ENCODE measurements at regions not wholly inside any gene's neighbourhood (a gene's known extent, or its start where the extent isn't known, plus 50 kb on each side); places are given as distances from the start of the nearest gene placed in this dataset.

DNA sequence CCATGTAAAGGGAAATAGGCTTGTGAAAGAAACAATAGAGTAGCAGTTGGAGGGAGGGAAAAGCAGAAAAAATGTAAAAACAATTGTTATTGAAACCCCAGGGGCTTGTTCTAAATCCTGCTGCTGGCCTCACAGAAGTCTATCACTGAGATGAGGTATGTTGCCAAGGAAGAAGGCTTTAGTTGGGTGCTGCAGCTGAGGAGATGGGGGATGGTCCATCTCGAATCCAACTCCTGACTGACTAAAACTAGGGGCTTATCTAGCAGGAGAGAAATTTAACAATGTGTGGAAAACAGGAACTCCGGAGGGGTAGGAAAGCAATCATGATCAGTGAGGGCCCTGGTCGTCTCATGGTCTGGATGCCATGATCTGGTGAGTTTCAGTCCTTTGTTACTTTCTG is 225.0 kb upstream of the EXOC2 start:
- no peak for TF ChIP-seq POLR2AphosphoS5 (IDR thresholded peaks at IDR 0.05; ENCODE audit: low read depth, low read length)
- no peak for TF ChIP-seq POLR2A (IDR thresholded peaks at IDR 0.05; ENCODE audit: low read depth, low read length)
- TF ChIP-seq TAF1 (IDR thresholded peaks at IDR 0.05; ENCODE audit: low read depth, low read length), result no peak
- TF ChIP-seq POU2F2 (IDR thresholded peaks at IDR 0.05; ENCODE audit: low read depth, low read length), result no peak
- TF ChIP-seq SPI1 (IDR thresholded peaks at IDR 0.05; ENCODE audit: low read depth, low read length), result no peak
- TF ChIP-seq PAX5 (IDR thresholded peaks at IDR 0.05; ENCODE audit: insufficient read depth, low read length, severe bottlenecking), result no peak
